Esophagus (tissue), 2 donors: ENCODE measurements at regions not wholly inside any gene's neighbourhood (a gene's known extent, or its start where the extent isn't known, plus 50 kb on each side); places are given as distances from the start of the nearest gene placed in this dataset.

Experiments used
- H3K27ac ChIP-seq, 2 donors: one replicate each; pipeline ENCODE4 v1.5.1; 2013; ENCODE audit warnings: low read depth in 2 of 2, mild to moderate bottlenecking in 2 of 2, inconsistent platforms in 1 of 2, low read length in 1 of 2, moderate library complexity in 1 of 2
- H3K27me3 ChIP-seq, 2 donors: one replicate each; pipeline ENCODE4 v1.6.1; 2013; ENCODE audit warnings: low read length in 2 of 2, control low read depth in 1 of 2, mild to moderate bottlenecking in 1 of 2; ENCODE audit not compliant: insufficient read depth in 2 of 2, control insufficient read depth in 1 of 2
- H3K36me3 ChIP-seq, 2 donors: one replicate each; pipeline ENCODE4 v1.6.1; 2013; ENCODE audit warnings: low read length in 1 of 2; ENCODE audit not compliant: control insufficient read depth in 2 of 2, insufficient read depth in 2 of 2
- H3K4me1 ChIP-seq, 2 donors: one replicate each; pipeline ENCODE4 v1.6.1; 2013; ENCODE audit warnings: low read length in 1 of 2; ENCODE audit not compliant: control insufficient read depth in 2 of 2, insufficient read depth in 2 of 2
- H3K4me3 ChIP-seq, 2 donors: one replicate each; pipeline ENCODE4 v1.5.1; 2013; ENCODE audit warnings: low read length in 2 of 2, mild to moderate bottlenecking in 2 of 2, low read depth in 1 of 2, moderate library complexity in 1 of 2
- H3K9me3 ChIP-seq, 2 donors: one replicate each; pipeline ENCODE4 v1.6.1; 2013; ENCODE audit warnings: mild to moderate bottlenecking in 2 of 2, low read depth in 1 of 2, low read length in 1 of 2, moderate library complexity in 1 of 2; ENCODE audit not compliant: control insufficient read depth in 2 of 2, insufficient read depth in 1 of 2
- WGBS, 2 donors: extraction: QIAGEN DNeasy Blood & Tissue Kit; methylation state at CpG; one replicate each; pipeline ENCODE4 v1.1.7; 2013; 5-methylcytosine and 5-hydroxymethylcytosine counted together
- donor health status: healthy with polysubstance abuse.
- donor health status: Bipolar disorder and iron deficiency.

DNA sequence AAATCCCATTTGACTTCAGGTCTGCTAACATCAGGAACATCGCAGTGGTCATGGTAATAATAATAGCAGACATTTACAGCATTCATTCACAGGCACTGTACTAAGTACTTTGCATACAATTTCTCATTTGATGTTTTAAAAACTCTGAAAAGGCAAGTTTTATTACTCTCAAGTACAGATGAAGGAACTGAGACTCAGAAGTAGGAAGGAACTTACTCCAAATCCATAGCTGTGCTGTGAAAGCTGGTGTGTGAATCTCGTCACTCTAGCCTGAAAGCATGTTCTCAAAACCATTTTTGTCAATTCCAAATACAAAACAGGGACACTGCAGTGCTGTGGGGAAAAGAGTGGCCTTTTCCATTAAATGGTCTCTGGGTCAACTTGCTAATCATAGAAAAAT is 179.9 kb downstream of the FAM43A start:
- Histone ChIP-seq H3K4me3 (no peak overlapping the region), H3K27ac (no peak overlapping the region), H3K27me3 (no peaks in the 10 kb centered on the region), H3K9me3 (no peaks in the 10 kb centered on the region), H3K4me1 (peaks cover 4 to 7% of the 10 kb centered on the region in 2 donors), H3K36me3 (no peaks in the 10 kb centered on the region)
- WGBS, 2 donors, result 77 to 84% methylated on average over 2 of the region's 2 CpGs

DNA sequence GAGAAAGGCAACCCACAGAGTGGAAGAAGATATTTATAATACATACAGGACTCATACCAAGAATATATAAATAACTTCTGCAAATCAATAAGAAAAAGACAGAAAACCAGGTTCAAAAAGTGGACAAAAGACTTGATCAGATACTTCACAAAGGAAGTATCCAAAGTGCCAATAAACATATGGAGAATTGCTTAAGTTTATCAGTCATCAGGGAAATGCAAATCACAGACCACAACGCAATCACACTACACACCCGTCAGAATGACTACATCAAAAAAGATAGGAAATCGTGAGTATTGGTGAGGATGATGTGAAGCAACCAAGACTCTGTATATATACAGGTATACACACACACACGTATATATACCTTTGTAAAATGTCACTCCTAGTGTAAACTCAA is 180.6 kb downstream of the FAM43A start:
- H3K27ac ChIP-seq, result no peak overlapping the region

DNA sequence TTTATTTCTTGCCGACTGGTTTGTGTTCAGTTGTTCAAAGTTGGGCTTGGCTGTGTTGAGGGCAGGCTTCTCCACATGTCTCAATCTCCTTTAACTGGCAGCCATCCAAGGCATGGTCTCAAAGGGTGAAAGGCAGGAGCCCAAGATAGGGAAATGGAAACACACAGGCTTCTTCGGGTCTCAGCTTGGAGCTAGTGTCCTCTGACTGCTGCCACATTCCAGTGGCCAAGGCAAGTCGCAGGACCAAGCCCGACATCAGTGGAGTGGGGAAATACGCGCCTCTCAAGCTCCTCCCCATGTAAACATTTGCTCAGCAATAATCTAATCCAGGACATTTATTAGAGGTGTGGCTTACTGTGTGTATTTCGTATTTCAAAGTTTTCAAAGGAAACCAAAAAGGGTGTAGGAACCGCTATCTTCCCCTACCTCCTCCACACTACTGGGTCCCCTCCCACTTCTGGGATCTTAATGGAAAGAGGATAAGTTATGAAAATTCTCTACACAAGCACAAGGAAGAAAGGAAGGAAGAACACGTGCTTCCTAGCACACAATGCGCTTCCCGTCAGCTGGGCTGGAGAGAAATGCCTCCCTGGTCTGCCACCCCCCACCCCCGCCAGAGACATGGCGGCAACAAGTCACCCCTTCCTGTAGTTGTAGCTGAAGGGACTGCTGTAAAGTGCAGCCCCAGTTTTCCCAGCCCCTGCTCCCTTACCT is 181.7 kb downstream of the FAM43A start:
- 33 to 53% methylated on average over 13 of the region's 13 CpGs for WGBS, 2 donors
- H3K36me3 ChIP-seq, result no peaks in the 10 kb centered on the region

More for the DNA sequence above, 180.6 kb downstream of the FAM43A start:
- H3K9me3 ChIP-seq, result no peaks in the 10 kb centered on the region
- H3K4me1 ChIP-seq, result peaks cover 4 to 7% of the 10 kb centered on the region in 2 donors
- no peaks in the 10 kb centered on the region for H3K27me3 ChIP-seq
- H3K36me3 ChIP-seq, result no peaks in the 10 kb centered on the region
- H3K4me3 ChIP-seq, result no peak overlapping the region
- 83 to 85% methylated on average over 4 of the region's 4 CpGs for WGBS, 2 donors

DNA sequence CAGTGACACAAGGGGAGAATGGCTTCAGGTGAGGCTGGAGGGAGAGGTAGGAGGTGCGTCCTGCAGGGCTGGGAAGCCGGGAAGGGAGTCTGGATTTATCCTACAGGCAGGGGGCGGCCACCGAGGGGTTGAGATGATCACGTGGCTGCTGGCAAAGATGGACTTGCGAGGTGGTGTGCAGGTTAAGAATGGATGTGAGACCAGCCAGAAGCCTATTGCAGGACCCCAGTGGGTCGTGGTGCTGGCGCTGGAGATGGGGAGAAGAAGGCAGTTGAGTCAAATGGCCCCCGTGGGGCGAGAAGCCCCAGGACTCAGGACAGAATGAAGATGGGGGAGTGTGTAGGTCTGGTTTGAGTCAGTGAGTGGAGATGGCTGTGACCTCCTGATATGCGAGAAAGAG is 183.1 kb downstream of the FAM43A start:
- no peaks in the 10 kb centered on the region for H3K9me3 ChIP-seq
- no peak overlapping the region for H3K4me3 ChIP-seq
- H3K4me1 ChIP-seq, result peaks cover 11 to 18% of the 10 kb centered on the region in 2 donors
- no peaks in the 10 kb centered on the region for H3K27me3 ChIP-seq
- 89 to 91% methylated on average over 11 of the region's 11 CpGs for WGBS, 2 donors
- H3K27ac ChIP-seq, result no peak overlapping the region
- no peaks in the 10 kb centered on the region for H3K36me3 ChIP-seq

More for the DNA sequence above, 181.7 kb downstream of the FAM43A start:
- H3K27ac ChIP-seq, result no peak overlapping the region
- H3K27me3 ChIP-seq, result no peaks in the 10 kb centered on the region
- H3K4me3 ChIP-seq, result no peak overlapping the region
- no peaks in the 10 kb centered on the region for H3K9me3 ChIP-seq
- H3K4me1 ChIP-seq, result peaks cover 10 to 17% of the 10 kb centered on the region in 2 donors

DNA sequence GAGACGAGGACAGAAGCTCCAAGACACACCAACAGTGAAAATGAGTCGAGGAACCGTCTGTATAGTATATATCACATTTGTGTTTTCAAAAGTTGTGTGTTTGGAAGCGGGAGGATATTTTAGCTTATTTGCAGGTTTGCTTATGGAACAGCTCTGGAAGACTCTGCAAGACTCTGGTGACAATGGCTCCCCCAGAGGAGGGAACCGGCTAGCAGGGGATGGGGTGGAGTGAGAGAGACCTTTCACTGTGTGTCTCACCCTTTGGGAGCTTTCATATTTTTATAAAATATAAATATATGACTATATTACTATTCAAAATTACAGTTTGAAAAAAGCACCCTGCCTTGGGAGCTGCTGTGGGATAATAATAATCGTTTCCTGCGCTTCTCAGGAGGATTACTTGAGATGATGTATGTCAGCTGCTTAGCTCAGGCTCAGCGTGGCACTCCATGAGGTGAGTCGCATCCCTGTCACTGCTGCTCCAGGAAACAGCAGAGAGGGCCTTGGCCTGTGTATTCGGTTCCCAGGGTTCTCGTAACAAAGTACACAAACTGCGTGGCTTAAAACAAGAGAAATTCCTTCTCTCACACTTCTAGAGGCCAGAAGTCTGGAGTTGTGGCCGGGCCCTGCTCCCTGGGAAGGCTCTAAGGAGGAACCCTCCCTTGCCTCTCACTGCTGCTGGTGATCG is 183.9 kb downstream of the FAM43A start:
- H3K4me3 ChIP-seq, result no peak overlapping the region
- H3K27me3 ChIP-seq, result no peaks in the 10 kb centered on the region
- H3K36me3 ChIP-seq, result no peaks in the 10 kb centered on the region
- no peaks in the 10 kb centered on the region for H3K9me3 ChIP-seq
- peak overlapping the region in 1 of 2 donors; percentile 58 for H3K27ac ChIP-seq
- WGBS, 2 donors, result 78 to 90% methylated on average over 14 of the region's 14 CpGs
- H3K4me1 ChIP-seq, result peaks cover 11 to 18% of the 10 kb centered on the region in 2 donors

DNA sequence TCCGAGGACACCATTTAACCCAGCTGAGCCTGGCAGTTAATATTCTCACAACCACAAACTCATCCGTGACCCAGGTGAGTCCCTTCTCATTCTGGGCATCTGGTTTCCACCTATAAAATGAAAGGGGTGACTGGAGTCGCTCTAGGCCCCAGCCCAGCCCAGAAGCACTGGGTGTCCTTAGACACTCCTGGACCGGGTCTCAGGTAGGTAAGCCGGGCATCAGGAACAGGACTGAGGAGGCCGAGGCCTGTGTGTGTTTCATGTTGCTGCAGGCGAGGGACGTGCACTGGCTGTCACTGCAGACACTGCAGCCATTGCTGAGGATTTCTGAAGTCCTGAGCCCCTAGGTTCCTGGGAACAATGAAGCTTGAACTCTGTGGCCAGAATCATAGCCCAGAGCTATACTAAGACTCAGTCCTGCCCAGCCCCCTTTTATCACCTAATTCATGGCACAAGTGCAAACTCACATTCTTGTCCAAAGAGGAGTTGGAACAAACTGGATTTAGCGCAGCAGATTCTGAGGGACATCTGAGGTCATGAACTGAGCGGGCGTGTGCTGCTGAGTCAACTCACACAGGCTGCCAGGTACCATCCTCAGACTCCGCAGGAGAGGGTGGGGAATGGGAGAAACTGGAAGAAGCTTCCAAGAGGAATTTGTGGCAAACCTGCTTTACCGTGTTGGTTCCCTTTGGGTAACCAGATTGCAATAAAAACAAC is 184.9 kb downstream of the FAM43A start:
- Histone ChIP-seq H3K4me1 (peaks cover 11 to 18% of the 10 kb centered on the region in 2 donors), H3K27me3 (no peaks in the 10 kb centered on the region), H3K4me3 (no peak overlapping the region), H3K36me3 (no peaks in the 10 kb centered on the region), H3K27ac (peak overlapping the region; percentile 90 to 94), H3K9me3 (no peaks in the 10 kb centered on the region)
- WGBS, 2 donors, result 54 to 58% methylated on average over 13 of the region's 13 CpGs

DNA sequence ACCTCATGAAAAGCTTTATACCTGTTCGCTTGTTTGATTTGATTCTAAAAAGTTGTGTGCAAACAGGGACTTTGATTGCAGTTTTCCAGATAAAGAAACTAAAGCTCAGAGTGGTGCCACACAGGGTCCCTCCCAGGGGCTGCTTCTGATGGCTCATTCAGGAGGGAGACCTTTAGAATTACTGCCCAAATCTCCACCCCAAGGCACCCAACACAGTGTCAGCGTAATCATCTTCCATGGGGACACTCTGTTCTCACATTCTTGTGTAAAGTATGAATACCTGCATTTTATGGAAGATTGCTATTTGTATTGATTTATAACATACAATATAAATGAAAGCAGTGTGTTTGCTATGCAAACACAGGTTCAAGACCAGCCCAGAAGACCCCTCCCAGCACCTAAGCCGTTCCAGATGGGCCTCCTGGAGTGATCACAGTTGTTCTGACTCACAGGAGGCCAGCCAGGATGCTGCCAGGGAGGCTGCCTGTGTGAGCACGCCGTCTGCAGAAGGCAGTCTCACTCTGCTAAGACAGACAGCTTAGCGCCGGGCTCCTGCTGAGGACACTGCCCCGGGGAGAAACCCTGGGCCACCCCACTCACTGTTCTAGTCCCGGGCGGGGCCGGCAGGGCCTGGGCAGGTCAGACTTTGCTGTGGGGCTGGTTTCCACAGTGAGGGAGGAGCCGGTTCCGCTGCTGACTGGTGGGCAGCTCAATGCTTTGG is 185.6 kb downstream of the FAM43A start:
- Histone ChIP-seq H3K36me3 (no peaks in the 10 kb centered on the region), H3K27ac (peak overlapping the region; percentile 90 to 94), H3K4me3 (no peak overlapping the region), H3K9me3 (no peaks in the 10 kb centered on the region), H3K4me1 (peaks cover 11 to 18% of the 10 kb centered on the region in 2 donors), H3K27me3 (no peaks in the 10 kb centered on the region)
- WGBS, 2 donors, result 18 to 22% methylated on average over 13 of the region's 13 CpGs

DNA sequence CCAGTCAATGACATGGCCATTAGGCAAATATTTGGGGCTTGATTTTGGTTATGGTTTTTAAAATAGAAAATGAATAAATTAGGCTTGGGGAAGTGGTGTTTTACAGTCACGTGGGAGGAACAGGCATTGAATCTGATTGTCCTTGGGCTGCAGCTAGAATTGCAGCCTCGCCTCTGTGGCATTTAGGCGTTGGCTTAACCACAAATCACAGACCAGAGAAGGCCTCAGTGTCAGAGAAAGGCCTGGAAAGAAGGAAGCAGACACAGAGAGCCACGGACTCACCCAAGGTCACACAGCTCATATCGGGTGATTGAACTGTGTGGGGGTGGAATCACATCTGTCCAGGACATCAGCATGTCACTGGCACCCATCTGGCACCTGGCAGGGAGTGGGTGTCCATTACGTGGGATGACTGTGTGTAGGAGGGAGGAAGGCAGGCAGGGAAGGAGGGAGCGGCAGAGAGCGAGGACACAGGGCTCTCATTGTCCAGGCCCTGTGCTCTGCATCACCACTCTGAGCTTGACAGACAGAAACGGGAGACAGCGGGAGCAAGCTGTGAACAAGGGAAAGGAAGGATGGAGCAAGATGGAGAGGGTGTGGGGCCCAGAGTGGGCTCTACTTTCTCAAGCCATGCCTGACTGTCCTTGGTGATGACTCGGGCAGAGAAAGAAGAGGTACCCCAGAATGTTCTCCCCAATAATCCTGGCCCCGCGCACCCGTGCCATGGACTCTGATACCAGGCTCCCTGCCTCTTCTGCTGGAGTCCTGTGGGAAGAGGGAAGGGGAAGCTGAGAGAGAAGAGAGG is 186.4 kb downstream of the FAM43A start:
- H3K36me3 ChIP-seq, result no peaks in the 10 kb centered on the region
- peak overlapping the region; percentile 90 to 94 for H3K27ac ChIP-seq
- H3K4me1 ChIP-seq, result peaks cover 11 to 16% of the 10 kb centered on the region in 2 donors
- WGBS, 2 donors, result 61 to 62% methylated on average over 14 of the region's 14 CpGs
- H3K9me3 ChIP-seq, result no peaks in the 10 kb centered on the region
- no peaks in the 10 kb centered on the region for H3K27me3 ChIP-seq
- no peak overlapping the region for H3K4me3 ChIP-seq

DNA sequence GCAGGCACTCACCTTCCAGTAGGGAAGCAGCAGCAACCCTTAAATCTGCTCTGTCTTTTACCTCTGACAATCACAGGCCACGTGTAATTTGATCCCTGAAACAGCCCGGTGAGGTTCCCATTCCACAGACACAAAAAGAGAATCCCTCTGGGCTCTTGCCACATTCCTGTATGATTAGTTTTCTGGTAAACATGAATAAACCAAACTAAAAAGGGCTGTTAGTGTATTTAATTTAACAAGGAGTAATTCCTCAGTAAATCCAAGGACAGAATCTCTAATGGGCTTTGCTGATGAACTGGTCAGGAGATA is 186.9 kb downstream of the FAM43A start:
- WGBS, 2 donors, result 17 to 24% methylated on average over 2 of the region's 2 CpGs
- Histone ChIP-seq H3K27me3 (no peaks in the 10 kb centered on the region), H3K36me3 (no peaks in the 10 kb centered on the region), H3K9me3 (no peaks in the 10 kb centered on the region), H3K4me1 (peaks cover 11 to 13% of the 10 kb centered on the region in 2 donors), H3K4me3 (no peak overlapping the region), H3K27ac (peak overlapping the region; percentile 90 to 94)
